A549 (cell line): ENCODE measurements at regions not wholly inside any gene's neighbourhood (a gene's known extent, or its start where the extent isn't known, plus 50 kb on each side); places are given as distances from the start of the nearest gene placed in this dataset.
A peak's percentile ranks its signal among the peaks of the same experiment; 100 is the strongest.

Experiments used
- ATAC-seq, 2 experiments: fragments of 200-7000 bp in 1 of 2; fragments of >200 bp in 1 of 2; cut with Nextera tagmentation in 1 of 2; cut with Tn5 transposase in 1 of 2; 3 replicates each; pipeline versions ENCODE4 v1.8.0 to v1.9.1; 2018 to 2020; ENCODE audit warnings: mild to moderate bottlenecking in 1 of 2, moderate library complexity in 1 of 2
- CTCF ChIA-PET: fragments of 300-600 bp; sonication (Branson Sonifier 250); formaldehyde crosslinking; extraction: SDS; loops from one replicate; lab custom pipeline; 2021; ENCODE audit warnings: antibody characterized with exemption, inconsistent platforms; lab: Yijun Ruan, JAX
- POLR2A ChIA-PET: fragments of 350-600 bp; formaldehyde crosslinking; extraction: SDS; loops from one replicate; lab custom pipeline; 2021; ENCODE audit warnings: antibody characterized with exemption, inconsistent platforms; lab: Yijun Ruan, JAX
- DNase-seq, 2 experiments: peaks; one replicate each; pipeline versions ENCODE4 v3.0.0 to v3.0.0-alpha.2; 2011 to 2016; ENCODE audit warnings: low read depth in 1 of 2, low spot score in 1 of 2
- FAIRE-seq: peaks from 2 replicates; lab custom pipeline; 2011; peaks lifted over from hg19 to GRCh38; lab: Jason Lieb, UNC
- H3K27ac ChIP-seq, 2 experiments: fragments of >200 bp; sonication (Bioruptor Twin); formaldehyde crosslinking; 3 replicates each; pipeline ENCODE4 v1.5.1; 2016 to 2017
- H3K4me1 ChIP-seq: fragments of >200 bp; sonication (Bioruptor Twin); formaldehyde crosslinking; 3 replicates; pipeline ENCODE4 v1.6.1; 2016
- H3K4me2 ChIP-seq: fragments of >200 bp; sonication (Bioruptor Twin); formaldehyde crosslinking; 3 replicates; pipeline ENCODE4 v1.6.1; 2016
- H3K4me3 ChIP-seq: fragments of >200 bp; sonication (Bioruptor Twin); formaldehyde crosslinking; 3 replicates; pipeline ENCODE4 v1.5.1; 2016
- H3K9me3 ChIP-seq: fragments of >200 bp; sonication (Bioruptor Twin); formaldehyde crosslinking; 3 replicates; pipeline ENCODE4 v1.6.1; 2016
- ATOH8 ChIP-seq: fragments of 250-450 bp; sonication (Bioruptor Pico); IDR thresholded peaks from 2 replicates; pipeline ENCODE4 v1.5.0; 2020; ENCODE audit warnings: low read depth, mild to moderate bottlenecking, moderate library complexity
- BHLHE40 ChIP-seq: IDR thresholded peaks from 2 replicates; pipeline ENCODE4 v1.6.1; 2012; ENCODE audit warnings: low read depth, low read length, inconsistent platforms
- CBX2 ChIP-seq: fragments of 200-600 bp; sonication (generic); IDR thresholded peaks from 2 replicates; pipeline ENCODE4 v1.6.1; 2016; ENCODE audit warnings: low read depth, mild to moderate bottlenecking, borderline replicate concordance
- CHD2 ChIP-seq: fragments of 150-350 bp; IDR thresholded peaks from 2 replicates; pipeline ENCODE4 v1.6.1; 2014; ENCODE audit warnings: low read length; ENCODE audit not compliant: partially characterized antibody
- CHD4 ChIP-seq: fragments of 200-600 bp; sonication (generic); IDR thresholded peaks from 2 replicates; pipeline ENCODE4 v1.6.1; 2016; ENCODE audit warnings: antibody characterized with exemption, mild to moderate bottlenecking, borderline replicate concordance
- EHF ChIP-seq: fragments of 250-450 bp; sonication (Bioruptor Pico); IDR thresholded peaks from 2 replicates; pipeline ENCODE4 v1.5.0; 2020; ENCODE audit warnings: mild to moderate bottlenecking
- EHMT2 ChIP-seq: fragments of 200-600 bp; sonication (generic); IDR thresholded peaks from 2 replicates; pipeline ENCODE4 v1.6.1; 2016; ENCODE audit warnings: antibody characterized with exemption, low read depth, mild to moderate bottlenecking, moderate library complexity
- ESRRA ChIP-seq: fragments of 150-350 bp; IDR thresholded peaks from 2 replicates; pipeline ENCODE4 v1.6.1; 2014; ENCODE audit warnings: mild to moderate bottlenecking, low read length, borderline replicate concordance
- FOSB ChIP-seq: fragments of 250-450 bp; sonication (Bioruptor Pico); IDR thresholded peaks from 2 replicates; pipeline ENCODE4 v1.5.0; 2020; ENCODE audit warnings: mild to moderate bottlenecking, moderate library complexity
- HDAC2 ChIP-seq: fragments of 200-600 bp; sonication (generic); IDR thresholded peaks from 2 replicates; pipeline ENCODE4 v1.6.1; 2016
- KDM5A ChIP-seq: fragments of 200-600 bp; sonication (generic); IDR thresholded peaks from 2 replicates; pipeline ENCODE4 v1.6.1; 2016; ENCODE audit warnings: antibody characterized with exemption, mild to moderate bottlenecking
- MAFK ChIP-seq: fragments of 450-650 bp; IDR thresholded peaks from 2 replicates; pipeline ENCODE4 v1.6.1; 2014; ENCODE audit not compliant: partially characterized antibody
- MAX ChIP-seq: IDR thresholded peaks from 2 replicates; pipeline ENCODE4 v1.6.1; 2012
- NFE2L2 ChIP-seq: fragments of 150-350 bp; conservative IDR thresholded peaks from 2 replicates; pipeline ENCODE4 v1.6.1; 2014; ENCODE audit warnings: low read length
- NR3C1 ChIP-seq: fragments of >200 bp; sonication (Bioruptor Twin); formaldehyde crosslinking; IDR thresholded peaks from 3 replicates; pipeline ENCODE4 v1.6.1; 2017
- POLR2AphosphoS2 ChIP-seq: conservative IDR thresholded peaks from 2 replicates; pipeline ENCODE4 v1.6.1; 2012; ENCODE audit warnings: low read length, improper control_type of control experiment, inconsistent platforms
- SMC3 ChIP-seq: fragments of >200 bp; sonication (Bioruptor Twin); formaldehyde crosslinking; IDR thresholded peaks from 3 replicates; pipeline ENCODE4 v1.6.1; 2018; ENCODE audit warnings: inconsistent platforms
- TFCP2L1 ChIP-seq: fragments of 250-450 bp; sonication (Bioruptor Pico); IDR thresholded peaks from 2 replicates; pipeline ENCODE4 v1.5.0; 2021; ENCODE audit warnings: mild to moderate bottlenecking
- TP53 ChIP-seq: fragments of 250-450 bp; sonication (Bioruptor Pico); IDR thresholded peaks from 2 replicates; pipeline ENCODE4 v1.5.0; 2021; ENCODE audit warnings: mild to moderate bottlenecking, moderate library complexity
- ZFP36 ChIP-seq: fragments of 450-650 bp; IDR thresholded peaks from 2 replicates; pipeline ENCODE4 v1.6.1; 2014; ENCODE audit warnings: borderline replicate concordance; ENCODE audit not compliant: partially characterized antibody
- WGBS: methylation state at CpG from one replicate; pipeline ENCODE4 v1.1.6; 2017; ENCODE audit errors: missing lambda C conversion rate; 5-methylcytosine and 5-hydroxymethylcytosine counted together
- TF ChIP-seq, protein P1 (sequence below): fragments of >200 bp; sonication (Bioruptor Twin); formaldehyde crosslinking; IDR thresholded peaks from 3 replicates; pipeline ENCODE4 v1.5.1; 2016
- TF ChIP-seq, protein P2 (sequence below): IDR thresholded peaks from 2 replicates; pipeline ENCODE4 v1.6.1; 2012; ENCODE audit warnings: low read depth, borderline replicate concordance
- TF ChIP-seq, protein P3 (sequence below): fragments of 250-450 bp; sonication (Bioruptor Pico); IDR thresholded peaks from 2 replicates; pipeline ENCODE4 v1.5.0; 2021; ENCODE audit warnings: mild to moderate bottlenecking, moderate library complexity, borderline replicate concordance

GRCh38 chr4:4719436-4719835, 140.0 kb upstream of the MSX1 start (continued):
- TF ChIP-seq, protein P1, sequence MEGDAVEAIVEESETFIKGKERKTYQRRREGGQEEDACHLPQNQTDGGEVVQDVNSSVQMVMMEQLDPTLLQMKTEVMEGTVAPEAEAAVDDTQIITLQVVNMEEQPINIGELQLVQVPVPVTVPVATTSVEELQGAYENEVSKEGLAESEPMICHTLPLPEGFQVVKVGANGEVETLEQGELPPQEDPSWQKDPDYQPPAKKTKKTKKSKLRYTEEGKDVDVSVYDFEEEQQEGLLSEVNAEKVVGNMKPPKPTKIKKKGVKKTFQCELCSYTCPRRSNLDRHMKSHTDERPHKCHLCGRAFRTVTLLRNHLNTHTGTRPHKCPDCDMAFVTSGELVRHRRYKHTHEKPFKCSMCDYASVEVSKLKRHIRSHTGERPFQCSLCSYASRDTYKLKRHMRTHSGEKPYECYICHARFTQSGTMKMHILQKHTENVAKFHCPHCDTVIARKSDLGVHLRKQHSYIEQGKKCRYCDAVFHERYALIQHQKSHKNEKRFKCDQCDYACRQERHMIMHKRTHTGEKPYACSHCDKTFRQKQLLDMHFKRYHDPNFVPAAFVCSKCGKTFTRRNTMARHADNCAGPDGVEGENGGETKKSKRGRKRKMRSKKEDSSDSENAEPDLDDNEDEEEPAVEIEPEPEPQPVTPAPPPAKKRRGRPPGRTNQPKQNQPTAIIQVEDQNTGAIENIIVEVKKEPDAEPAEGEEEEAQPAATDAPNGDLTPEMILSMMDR: no peak
- TF ChIP-seq TP53 (CRISPR knock-in tag) (no peak), NR3C1 (no peak)

GRCh38 chr4:4717692-4718091, 141.8 kb upstream of the MSX1 start:
- DNase-seq (no peak), ATAC-seq (no peak), FAIRE-seq (no peak)
- ChIA-PET POLR2A (no interaction called here), CTCF (no interaction called here)
- 65% methylated on average over 4 of the region's 6 CpGs for WGBS
- H3K4me3 ChIP-seq: no peak overlapping the region
- no peak overlapping the region for H3K4me2 ChIP-seq
- H3K27ac ChIP-seq: no peak overlapping the region
- no peaks in the 10 kb centered on the region for H3K4me1 ChIP-seq
- no peak for TF ChIP-seq MAX
- no peak for TF ChIP-seq FOSB
- TF ChIP-seq, protein P2, sequence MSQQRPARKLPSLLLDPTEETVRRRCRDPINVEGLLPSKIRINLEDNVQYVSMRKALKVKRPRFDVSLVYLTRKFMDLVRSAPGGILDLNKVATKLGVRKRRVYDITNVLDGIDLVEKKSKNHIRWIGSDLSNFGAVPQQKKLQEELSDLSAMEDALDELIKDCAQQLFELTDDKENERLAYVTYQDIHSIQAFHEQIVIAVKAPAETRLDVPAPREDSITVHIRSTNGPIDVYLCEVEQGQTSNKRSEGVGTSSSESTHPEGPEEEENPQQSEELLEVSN: no peak
- no peak for TF ChIP-seq NR3C1
- no peak for TF ChIP-seq CHD4
- no peak for TF ChIP-seq SMC3
- TF ChIP-seq MAFK: peak; percentile 75
- no peak for TF ChIP-seq CBX2
- TF ChIP-seq, protein P1: no peak
- H3K9me3 ChIP-seq: no peaks in the 10 kb centered on the region

GRCh38 chr4:4714331-4714730, 145.1 kb upstream of the MSX1 start:
- no peak for TF ChIP-seq EHF (CRISPR knock-in tag)
- no peak for TF ChIP-seq SMC3
- TF ChIP-seq, protein P3, sequence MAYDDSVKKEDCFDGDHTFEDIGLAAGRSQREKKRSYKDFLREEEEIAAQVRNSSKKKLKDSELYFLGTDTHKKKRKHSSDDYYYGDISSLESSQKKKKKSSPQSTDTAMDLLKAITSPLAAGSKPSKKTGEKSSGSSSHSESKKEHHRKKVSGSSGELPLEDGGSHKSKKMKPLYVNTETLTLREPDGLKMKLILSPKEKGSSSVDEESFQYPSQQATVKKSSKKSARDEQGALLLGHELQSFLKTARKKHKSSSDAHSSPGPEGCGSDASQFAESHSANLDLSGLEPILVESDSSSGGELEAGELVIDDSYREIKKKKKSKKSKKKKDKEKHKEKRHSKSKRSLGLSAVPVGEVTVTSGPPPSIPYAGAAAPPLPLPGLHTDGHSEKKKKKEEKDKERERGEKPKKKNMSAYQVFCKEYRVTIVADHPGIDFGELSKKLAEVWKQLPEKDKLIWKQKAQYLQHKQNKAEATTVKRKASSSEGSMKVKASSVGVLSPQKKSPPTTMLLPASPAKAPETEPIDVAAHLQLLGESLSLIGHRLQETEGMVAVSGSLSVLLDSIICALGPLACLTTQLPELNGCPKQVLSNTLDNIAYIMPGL (CRISPR knock-in tag): no peak
- TF ChIP-seq BHLHE40: no peak
- TF ChIP-seq, all 56 proteins: peak for 0

GRCh38 chr4:4712800-4713528, 146.5 kb upstream of the MSX1 start:
- no peak for DNase-seq
- POLR2A ChIA-PET: no interaction called here
- ATAC-seq: no peak
- no peak overlapping the region for H3K4me2 ChIP-seq
- no peak overlapping the region for H3K27ac ChIP-seq
- CTCF ChIA-PET: no interaction called here
- H3K4me1 ChIP-seq: no peaks in the 10 kb centered on the region
- no peak overlapping the region for H3K4me3 ChIP-seq
- no peak for FAIRE-seq
- 69% methylated on average over 3 of the region's 3 CpGs for WGBS
- no peaks in the 10 kb centered on the region for H3K9me3 ChIP-seq
- no peak for TF ChIP-seq HDAC2
- no peak for TF ChIP-seq CHD2
- no peak for TF ChIP-seq NFE2L2
- no peak for TF ChIP-seq ATOH8 (CRISPR knock-in tag)
- TF ChIP-seq ZFP36: no peak
- no peak for TF ChIP-seq TP53 (CRISPR knock-in tag)
- TF ChIP-seq EHMT2: no peak
- no peak for TF ChIP-seq SMC3
- TF ChIP-seq POLR2AphosphoS2: no peak
- TF ChIP-seq ESRRA: no peak
- no peak for TF ChIP-seq TFCP2L1 (CRISPR knock-in tag)
- no peak for TF ChIP-seq KDM5A
- no peak for TF ChIP-seq CBX2

More at GRCh38 chr4:4714331-4714730, 145.1 kb upstream of the MSX1 start:
- ATAC-seq (no peak), FAIRE-seq (no peak), DNase-seq (no peak)
- CTCF ChIA-PET: no interaction called here
- POLR2A ChIA-PET: no interaction called here
- WGBS: 68% methylated on average over 2 of the region's 2 CpGs
- H3K4me3 ChIP-seq: no peak overlapping the region
- no peak overlapping the region for H3K27ac ChIP-seq
- no peaks in the 10 kb centered on the region for H3K9me3 ChIP-seq
- H3K4me1 ChIP-seq: no peaks in the 10 kb centered on the region
- no peak overlapping the region for H3K4me2 ChIP-seq
